ENCODE measurements at regions not wholly inside any gene's neighbourhood (a gene's known extent, or its start where the extent isn't known, plus 50 kb on each side); places are given as distances from the start of the nearest gene placed in this dataset.

DNA sequence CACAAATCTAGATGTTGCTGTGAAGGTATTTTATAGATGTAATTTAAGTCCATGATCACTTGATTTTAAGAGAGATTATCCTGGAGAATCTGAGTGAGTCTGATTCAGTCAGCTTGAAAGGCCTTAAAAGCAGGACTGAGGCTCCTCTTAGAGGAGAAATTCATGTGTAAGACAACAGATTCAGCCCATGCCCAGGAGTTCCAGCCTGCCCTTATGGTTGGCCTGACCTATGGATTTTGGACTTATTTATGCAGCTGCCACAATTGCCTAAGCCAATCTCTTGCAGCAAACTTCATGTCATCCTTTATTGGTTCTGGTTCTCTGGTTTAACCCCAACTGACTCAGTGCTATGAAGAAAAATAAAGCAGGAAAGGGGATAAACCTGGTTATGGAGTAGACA, 296.5 kb upstream of the RASGRP1 start:
- intact Hi-C loops (cut with DNase I, micrococcal nuclease), result loop anchor here (5.0 to 10.0 kb wide), 3 partner anchors 154 to 416 kb away; no protein-coding TSS in a partner anchor
- POLR2A ChIA-PET, result no interaction called here
- TF ChIP-seq CTCF (IDR thresholded peaks at IDR 0.05), result no peak
- H3K27ac Mint-ChIP-seq, result no peak overlapping the region
- no peaks in the 10 kb centered on the region for H3K27me3 ChIP-seq (ENCODE audit: control insufficient read depth in 1 of 2, insufficient read depth in 2 of 2, low read length in 2 of 2)
- H3K4me3 Mint-ChIP-seq, result no peak overlapping the region
- ATAC-seq (ENCODE audit: poor library complexity) (no peak), DNase-seq (no peak)
- no peak overlapping the region for H3K4me3 ChIP-seq (ENCODE audit: low read length)
- H3K4me1 ChIP-seq (ENCODE audit: insufficient read depth, low read length), result no peaks in the 10 kb centered on the region
- H3K27me3 Mint-ChIP-seq, result peaks cover 23% of the 10 kb centered on the region
- H3K36me3 ChIP-seq (ENCODE audit: insufficient read depth, low read length), result no peaks in the 10 kb centered on the region
- CTCF ChIA-PET, result no interaction called here
- no peaks in the 10 kb centered on the region for H3K9me3 Mint-ChIP-seq
- H3K9me3 ChIP-seq (ENCODE audit: control insufficient read depth in 1 of 2, insufficient read depth in 1 of 2, low read length in 2 of 2), result no peaks in the 10 kb centered on the region
- H3K4me1 Mint-ChIP-seq (ENCODE audit: low read depth), result no peaks in the 10 kb centered on the region
- H3K27ac ChIP-seq (ENCODE audit: low read depth in 1 of 2, low read length in 2 of 2), result no peak overlapping the region
- H3K36me3 Mint-ChIP-seq (ENCODE audit: low read depth), result no peaks in the 10 kb centered on the region

GRCh38 chr15:38862099-38862498, 297.5 kb upstream of the RASGRP1 start:
- ChIA-PET POLR2A (no interaction called here), CTCF (no interaction called here)
- no peaks in the 10 kb centered on the region for H3K36me3 Mint-ChIP-seq (ENCODE audit: low read depth)
- H3K27me3 Mint-ChIP-seq, result peaks cover 21% of the 10 kb centered on the region
- H3K27ac Mint-ChIP-seq, result no peak overlapping the region
- DNase-seq (no peak), ATAC-seq (ENCODE audit: poor library complexity) (no peak)
- Histone ChIP-seq H3K27ac (ENCODE audit: low read depth in 1 of 2, low read length in 2 of 2) (no peak overlapping the region), H3K4me3 (ENCODE audit: low read length) (no peak overlapping the region), H3K27me3 (ENCODE audit: control insufficient read depth in 1 of 2, insufficient read depth in 2 of 2, low read length in 2 of 2) (no peaks in the 10 kb centered on the region), H3K4me1 (ENCODE audit: insufficient read depth, low read length) (no peaks in the 10 kb centered on the region), H3K36me3 (ENCODE audit: insufficient read depth, low read length) (no peaks in the 10 kb centered on the region), H3K9me3 (ENCODE audit: control insufficient read depth in 1 of 2, insufficient read depth in 1 of 2, low read length in 2 of 2) (no peaks in the 10 kb centered on the region)
- no peaks in the 10 kb centered on the region for H3K4me1 Mint-ChIP-seq (ENCODE audit: low read depth)
- no peak for TF ChIP-seq CTCF (IDR thresholded peaks at IDR 0.05)
- intact Hi-C loops (cut with DNase I, micrococcal nuclease), result loop anchor here (5.0 to 10.0 kb wide), 3 partner anchors 155 to 417 kb away; no protein-coding TSS in a partner anchor
- H3K4me3 Mint-ChIP-seq, result no peak overlapping the region
- no peaks in the 10 kb centered on the region for H3K9me3 Mint-ChIP-seq

DNA sequence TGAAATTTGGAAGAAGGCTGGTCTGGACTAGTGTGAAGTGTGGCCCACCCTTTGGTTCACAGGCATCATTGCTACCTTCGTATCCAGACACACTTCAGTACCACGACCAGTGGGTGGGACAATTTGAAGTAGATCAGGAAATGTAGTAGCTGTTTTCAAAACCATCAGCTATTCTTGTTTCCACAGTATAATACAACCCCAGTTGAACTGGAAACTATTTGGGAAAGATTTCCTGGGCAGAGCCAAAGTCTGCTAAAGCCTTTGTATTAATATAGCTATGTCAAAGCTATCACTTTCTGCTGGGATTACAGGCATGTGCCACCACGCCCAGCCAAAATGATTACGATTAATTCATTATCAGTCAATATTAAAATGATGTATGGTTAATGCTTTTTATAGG, 298.8 kb upstream of the RASGRP1 start:
- H3K4me3 ChIP-seq (ENCODE audit: low read length), result no peak overlapping the region
- no peaks in the 10 kb centered on the region for H3K36me3 Mint-ChIP-seq (ENCODE audit: low read depth)
- H3K4me1 ChIP-seq (ENCODE audit: insufficient read depth, low read length), result no peaks in the 10 kb centered on the region
- CTCF ChIA-PET, result no interaction called here
- no peaks in the 10 kb centered on the region for H3K9me3 ChIP-seq (ENCODE audit: control insufficient read depth in 1 of 2, insufficient read depth in 1 of 2, low read length in 2 of 2)
- H3K36me3 ChIP-seq (ENCODE audit: insufficient read depth, low read length), result no peaks in the 10 kb centered on the region
- POLR2A ChIA-PET, result no interaction called here
- H3K27ac Mint-ChIP-seq, result no peak overlapping the region
- peaks cover 18% of the 10 kb centered on the region for H3K27me3 Mint-ChIP-seq
- H3K4me1 Mint-ChIP-seq (ENCODE audit: low read depth), result no peaks in the 10 kb centered on the region
- H3K27ac ChIP-seq (ENCODE audit: low read depth in 1 of 2, low read length in 2 of 2), result no peak overlapping the region
- TF ChIP-seq CTCF (IDR thresholded peaks at IDR 0.05), result no peak
- no peaks in the 10 kb centered on the region for H3K27me3 ChIP-seq (ENCODE audit: control insufficient read depth in 1 of 2, insufficient read depth in 2 of 2, low read length in 2 of 2)
- H3K9me3 Mint-ChIP-seq, result no peaks in the 10 kb centered on the region
- no peak overlapping the region for H3K4me3 Mint-ChIP-seq
- intact Hi-C loops (cut with DNase I, micrococcal nuclease), result loop anchor here (5.0 to 10.0 kb wide), 3 partner anchors 156 to 419 kb away; no protein-coding TSS in a partner anchor
- no peak for ATAC-seq (ENCODE audit: poor library complexity)
- no peak for DNase-seq

Measured in CD4-positive, alpha-beta T cell (primary cell).